ENCODE measurements at regions not wholly inside any gene's neighbourhood (a gene's known extent, or its start where the extent isn't known, plus 50 kb on each side); places are given as distances from the start of the nearest gene placed in this dataset.

- TF ChIP-seq POLR2A (IDR thresholded peaks at IDR 0.05; ENCODE audit: low read length), result no peak
- TF ChIP-seq GATA1 (IDR thresholded peaks at IDR 0.05; ENCODE audit: low read depth, low read length), result no peak
Measured at GRCh38 chr14:26992403-26993115, 394.7 kb upstream of the NOVA1 start.
